HCT116 (cell line): ENCODE measurements at regions not wholly inside any gene's neighbourhood (a gene's known extent, or its start where the extent isn't known, plus 50 kb on each side); places are given as distances from the start of the nearest gene placed in this dataset.

ENCODE experiments used
- ATAC-seq: fragments of 200-7000 bp; cut with Tn5 transposase; 2 replicates; pipeline ENCODE4 v1.9.1; 2020; ENCODE audit warnings: mild to moderate bottlenecking, moderate library complexity
- BruUV-seq: library from RNA; stranded (reverse); fragments of 400-500 nt; replicated peaks from 2 replicates; lab custom pipeline; 2021; lab: Mats Ljungman, UMichigan
- CTCF ChIA-PET: fragments of 300-600 bp; sonication (Branson Sonifier 250); formaldehyde crosslinking; loops from one replicate; lab custom pipeline; 2021; ENCODE audit warnings: antibody characterized with exemption; lab: Charles Lee
- POLR2A ChIA-PET: fragments of 300-600, 350-600 bp; sonication (Branson Sonifier 250); formaldehyde crosslinking; loops from one replicate; lab custom pipeline; 2021; ENCODE audit warnings: antibody characterized with exemption; lab: Charles Lee
- RAD21 ChIA-PET, 2 experiments: fragments of 300-600 bp; sonication (Branson Sonifier 250); formaldehyde crosslinking; loops; one replicate each; lab custom pipeline; 2023; ENCODE audit warnings: low total read pairs in 2 of 2; ENCODE audit not compliant: uncharacterized antibody in 2 of 2, unreplicated experiment in 2 of 2, low non-redundant PET in 1 of 2; lab: Charles Lee
- DNase-seq: peaks from one replicate; pipeline ENCODE4 v3.0.0-alpha.2; 2010; ENCODE audit warnings: low read depth, low spot score
- H2AFZ ChIP-seq: fragments of 200-600 bp; shearing (Covaris generic), sonication (generic); 2 replicates; pipeline ENCODE4 v1.6.1; 2017; ENCODE audit warnings: low read depth, mixed run types, mixed read lengths, antibody characterized with exemption, low read length; ENCODE audit not compliant: poor library complexity, severe bottlenecking
- H3K27ac ChIP-seq: 2 replicates; pipeline ENCODE4 v1.5.1; 2012; ENCODE audit warnings: low read depth, low read length
- H3K27me3 ChIP-seq: fragments of 200-600 bp; sonication (generic); 2 replicates; pipeline ENCODE4 v1.6.1; 2016; ENCODE audit warnings: mixed run types, low read length, mixed read lengths; ENCODE audit not compliant: insufficient read depth
- H3K36me3 ChIP-seq, 2 experiments: fragments of 200-500 bp in 1 of 2; fragments of 200-600 bp in 1 of 2; sonication (Bioruptor generic) in 1 of 2; sonication (generic) in 1 of 2; 2 replicates each; pipeline versions ENCODE4 v1.5.1 to v1.6.1; 2014 to 2016; ENCODE audit warnings: low read length in 2 of 2, inconsistent platforms in 1 of 2, mixed read lengths in 1 of 2, mixed run types in 1 of 2; ENCODE audit not compliant: insufficient read depth in 2 of 2, control insufficient read depth in 1 of 2
- H3K4me1 ChIP-seq, 2 experiments: fragments of 200-600 bp in 1 of 2; sonication (generic) in 1 of 2; 2 replicates each; pipeline versions ENCODE4 v1.5.1 to v1.6.1; 2012 to 2017; ENCODE audit warnings: low read length in 2 of 2, inconsistent platforms in 1 of 2, mild to moderate bottlenecking in 1 of 2, mixed read lengths in 1 of 2, mixed run types in 1 of 2, moderate library complexity in 1 of 2; ENCODE audit not compliant: insufficient read depth in 2 of 2, control insufficient read depth in 1 of 2
- H3K4me2 ChIP-seq: fragments of 200-600 bp; sonication (generic); 2 replicates; pipeline ENCODE4 v1.6.1; 2017; ENCODE audit warnings: mixed run types, low read length, mixed read lengths
- H3K4me3 ChIP-seq, 2 experiments: fragments of 200-600 bp in 1 of 2; sonication (generic) in 1 of 2; replicated peaks in 1 of 2; 2 replicates each; pipeline ENCODE4 v1.5.1; 2011 to 2016; ENCODE audit warnings: low read length in 2 of 2, control low read depth in 1 of 2, low read depth in 1 of 2, mild to moderate bottlenecking in 1 of 2, mixed read lengths in 1 of 2, mixed run types in 1 of 2
- H3K79me2 ChIP-seq: fragments of 200-600 bp; sonication (generic); 2 replicates; pipeline ENCODE4 v1.6.1; 2017; ENCODE audit warnings: mild to moderate bottlenecking, mixed run types, low read length, moderate library complexity, mixed read lengths; ENCODE audit not compliant: insufficient read depth
- H3K9ac ChIP-seq: fragments of 200-600 bp; sonication (generic); 2 replicates; pipeline ENCODE4 v1.6.1; 2016; ENCODE audit warnings: low read length, mixed read lengths
- H3K9me2 ChIP-seq: fragments of 200-600 bp; sonication (generic), shearing (Covaris generic); 2 replicates; pipeline ENCODE4 v1.6.1; 2017; ENCODE audit warnings: mixed run types, mild to moderate bottlenecking, moderate library complexity; ENCODE audit not compliant: insufficient read depth
- H3K9me3 ChIP-seq, 2 experiments: fragments of 200-500 bp in 1 of 2; fragments of 200-600 bp in 1 of 2; sonication (Bioruptor generic) in 1 of 2; sonication (generic) in 1 of 2; 2 replicates each; pipeline ENCODE4 v1.6.1; 2014 to 2017; ENCODE audit warnings: low read length in 2 of 2, mixed read lengths in 2 of 2, inconsistent platforms in 1 of 2, low read depth in 1 of 2, mild to moderate bottlenecking in 1 of 2, mixed run types in 1 of 2, moderate library complexity in 1 of 2; ENCODE audit not compliant: control insufficient read depth in 1 of 2, insufficient read depth in 1 of 2
- H4K20me1 ChIP-seq: fragments of 200-600 bp; sonication (generic), shearing (Covaris generic); 2 replicates; pipeline ENCODE4 v1.6.1; 2017; ENCODE audit warnings: mixed run types, mild to moderate bottlenecking, moderate library complexity; ENCODE audit not compliant: insufficient read depth
- ATF3 ChIP-seq: IDR thresholded peaks from 2 replicates; pipeline ENCODE4 v1.6.1; 2012
- CBX3 ChIP-seq: IDR thresholded peaks from 2 replicates; pipeline ENCODE4 v1.6.1; 2012; ENCODE audit warnings: low read depth
- CEBPB ChIP-seq: IDR thresholded peaks from 2 replicates; pipeline ENCODE4 v1.6.1; 2012; ENCODE audit warnings: low read depth
- EGR1 ChIP-seq: IDR thresholded peaks from 2 replicates; pipeline ENCODE4 v1.6.1; 2012; ENCODE audit warnings: low read depth
- ELF1 ChIP-seq: IDR thresholded peaks from 2 replicates; pipeline ENCODE4 v1.6.1; 2012; ENCODE audit warnings: low read depth, borderline replicate concordance
- EZH2 ChIP-seq: fragments of 200-600 bp; sonication (generic); IDR thresholded peaks from 2 replicates; pipeline ENCODE4 v1.6.1; 2017; ENCODE audit warnings: antibody characterized with exemption, mixed run types
- EZH2phosphoT487 ChIP-seq: fragments of 200-600 bp; IDR thresholded peaks from 2 replicates; pipeline ENCODE4 v1.6.1; 2018; ENCODE audit warnings: antibody characterized with exemption, borderline replicate concordance
- POLR2A ChIP-seq: IDR thresholded peaks from 2 replicates; pipeline ENCODE4 v1.7.0; 2011; ENCODE audit warnings: borderline replicate concordance; ENCODE audit not compliant: insufficient read depth, insufficient read length; ENCODE audit errors: extremely low read depth
- POLR2AphosphoS5 ChIP-seq: IDR thresholded peaks from 2 replicates; pipeline ENCODE4 v1.6.1; 2011; ENCODE audit warnings: mild to moderate bottlenecking, low read depth, low read length, moderate library complexity
- SIN3A ChIP-seq: IDR thresholded peaks from 2 replicates; pipeline ENCODE4 v1.6.1; 2012; ENCODE audit warnings: low read depth
- SP1 ChIP-seq: IDR thresholded peaks from 2 replicates; pipeline ENCODE4 v1.6.1; 2012; ENCODE audit warnings: low read depth
- TCF7L2 ChIP-seq: IDR thresholded peaks from 2 replicates; pipeline ENCODE4 v1.7.0; 2011; ENCODE audit warnings: borderline replicate concordance, inconsistent platforms; ENCODE audit not compliant: insufficient read depth, insufficient read length; ENCODE audit errors: extremely low read depth
- YY1 ChIP-seq: IDR thresholded peaks from 2 replicates; pipeline ENCODE4 v1.6.1; 2011; ENCODE audit warnings: low read length, low read depth, moderate library complexity, mild to moderate bottlenecking; ENCODE audit not compliant: insufficient replicate concordance; ENCODE audit errors: extremely low read depth
- ZFX ChIP-seq: fragments of 450-650 bp; IDR thresholded peaks from 2 replicates; pipeline ENCODE4 v1.6.1; 2017
- ZNF274 ChIP-seq: fragments of 200-500 bp; sonication (Bioruptor generic); IDR thresholded peaks from 2 replicates; pipeline ENCODE4 v1.6.1; 2014; ENCODE audit warnings: mild to moderate bottlenecking, low read depth, low read length, inconsistent platforms
- intact Hi-C: fragments of 100-400 bp; cut with micrococcal nuclease; formaldehyde crosslinking; loops from 2 replicates; pipeline ENCODE4 v1.10.0; 2022
- TF ChIP-seq, protein P1 (sequence below): IDR thresholded peaks from 2 replicates; pipeline ENCODE4 v1.6.1; 2012
- TF ChIP-seq, protein P2 (sequence below): IDR thresholded peaks from 2 replicates; pipeline ENCODE4 v1.6.1; 2011; ENCODE audit warnings: mild to moderate bottlenecking, low read length, moderate library complexity; ENCODE audit not compliant: insufficient replicate concordance; ENCODE audit errors: extremely low read depth
- TF ChIP-seq, protein P3 (sequence below): IDR thresholded peaks from 2 replicates; pipeline ENCODE4 v1.6.1; 2012; ENCODE audit warnings: low read depth

DNA sequence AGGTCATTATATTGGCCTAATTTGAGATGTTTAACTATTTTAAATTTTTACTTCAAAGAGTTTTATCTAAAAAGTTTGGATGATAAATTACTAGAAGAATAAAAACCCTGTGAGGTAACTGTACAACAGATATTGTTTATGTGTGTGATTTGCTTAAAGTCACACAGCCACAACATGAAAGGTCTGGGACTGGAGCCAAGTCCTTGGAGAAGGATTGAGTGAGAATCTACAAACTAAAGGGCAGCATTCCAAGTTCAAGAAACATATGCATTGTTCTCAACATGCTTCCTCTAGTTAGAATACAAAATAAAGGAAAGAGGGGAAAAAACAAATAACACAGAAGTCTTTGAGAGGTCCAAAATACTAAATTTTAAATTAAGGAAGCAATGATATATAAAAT lies 131.5 kb upstream of the MON1B start:
- POLR2A ChIA-PET, result no interaction called here
- H3K36me3 ChIP-seq, result no peaks in the 10 kb centered on the region
- ATAC-seq, result no peak
- TF ChIP-seq SP1 (no peak), EGR1 (no peak), TCF7L2 (no peak), ATF3 (no peak), EZH2phosphoT487 (no peak), POLR2AphosphoS5 (no peak), ZFX (no peak), POLR2A (no peak), EZH2 (no peak), ZNF274 (no peak), CEBPB (no peak), YY1 (no peak), ELF1 (no peak), CBX3 (no peak), SIN3A (no peak)
- TF ChIP-seq, protein P1, sequence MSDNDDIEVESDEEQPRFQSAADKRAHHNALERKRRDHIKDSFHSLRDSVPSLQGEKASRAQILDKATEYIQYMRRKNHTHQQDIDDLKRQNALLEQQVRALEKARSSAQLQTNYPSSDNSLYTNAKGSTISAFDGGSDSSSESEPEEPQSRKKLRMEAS, result no peak
- TF ChIP-seq, protein P2, sequence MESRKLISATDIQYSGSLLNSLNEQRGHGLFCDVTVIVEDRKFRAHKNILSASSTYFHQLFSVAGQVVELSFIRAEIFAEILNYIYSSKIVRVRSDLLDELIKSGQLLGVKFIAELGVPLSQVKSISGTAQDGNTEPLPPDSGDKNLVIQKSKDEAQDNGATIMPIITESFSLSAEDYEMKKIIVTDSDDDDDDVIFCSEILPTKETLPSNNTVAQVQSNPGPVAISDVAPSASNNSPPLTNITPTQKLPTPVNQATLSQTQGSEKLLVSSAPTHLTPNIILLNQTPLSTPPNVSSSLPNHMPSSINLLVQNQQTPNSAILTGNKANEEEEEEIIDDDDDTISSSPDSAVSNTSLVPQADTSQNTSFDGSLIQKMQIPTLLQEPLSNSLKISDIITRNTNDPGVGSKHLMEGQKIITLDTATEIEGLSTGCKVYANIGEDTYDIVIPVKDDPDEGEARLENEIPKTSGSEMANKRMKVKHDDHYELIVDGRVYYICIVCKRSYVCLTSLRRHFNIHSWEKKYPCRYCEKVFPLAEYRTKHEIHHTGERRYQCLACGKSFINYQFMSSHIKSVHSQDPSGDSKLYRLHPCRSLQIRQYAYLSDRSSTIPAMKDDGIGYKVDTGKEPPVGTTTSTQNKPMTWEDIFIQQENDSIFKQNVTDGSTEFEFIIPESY, result no peak
- TF ChIP-seq, protein P3, sequence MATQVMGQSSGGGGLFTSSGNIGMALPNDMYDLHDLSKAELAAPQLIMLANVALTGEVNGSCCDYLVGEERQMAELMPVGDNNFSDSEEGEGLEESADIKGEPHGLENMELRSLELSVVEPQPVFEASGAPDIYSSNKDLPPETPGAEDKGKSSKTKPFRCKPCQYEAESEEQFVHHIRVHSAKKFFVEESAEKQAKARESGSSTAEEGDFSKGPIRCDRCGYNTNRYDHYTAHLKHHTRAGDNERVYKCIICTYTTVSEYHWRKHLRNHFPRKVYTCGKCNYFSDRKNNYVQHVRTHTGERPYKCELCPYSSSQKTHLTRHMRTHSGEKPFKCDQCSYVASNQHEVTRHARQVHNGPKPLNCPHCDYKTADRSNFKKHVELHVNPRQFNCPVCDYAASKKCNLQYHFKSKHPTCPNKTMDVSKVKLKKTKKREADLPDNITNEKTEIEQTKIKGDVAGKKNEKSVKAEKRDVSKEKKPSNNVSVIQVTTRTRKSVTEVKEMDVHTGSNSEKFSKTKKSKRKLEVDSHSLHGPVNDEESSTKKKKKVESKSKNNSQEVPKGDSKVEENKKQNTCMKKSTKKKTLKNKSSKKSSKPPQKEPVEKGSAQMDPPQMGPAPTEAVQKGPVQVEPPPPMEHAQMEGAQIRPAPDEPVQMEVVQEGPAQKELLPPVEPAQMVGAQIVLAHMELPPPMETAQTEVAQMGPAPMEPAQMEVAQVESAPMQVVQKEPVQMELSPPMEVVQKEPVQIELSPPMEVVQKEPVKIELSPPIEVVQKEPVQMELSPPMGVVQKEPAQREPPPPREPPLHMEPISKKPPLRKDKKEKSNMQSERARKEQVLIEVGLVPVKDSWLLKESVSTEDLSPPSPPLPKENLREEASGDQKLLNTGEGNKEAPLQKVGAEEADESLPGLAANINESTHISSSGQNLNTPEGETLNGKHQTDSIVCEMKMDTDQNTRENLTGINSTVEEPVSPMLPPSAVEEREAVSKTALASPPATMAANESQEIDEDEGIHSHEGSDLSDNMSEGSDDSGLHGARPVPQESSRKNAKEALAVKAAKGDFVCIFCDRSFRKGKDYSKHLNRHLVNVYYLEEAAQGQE, result no peak
- TF ChIP-seq, all 23 proteins: peak for 0
- DNase-seq, result no peak
- H3K9me2 ChIP-seq, result no peaks in the 10 kb centered on the region
- intact Hi-C loops, result no loop called here
- no peak overlapping the region for H3K9ac ChIP-seq
- ChIA-PET CTCF (no interaction called here), RAD21 (no interaction called here)
- H3K27me3 ChIP-seq, result no peaks in the 10 kb centered on the region; the same call in 1 of the 2 replicates
- H3K79me2 ChIP-seq, result no peaks in the 10 kb centered on the region
- no peaks in the 10 kb centered on the region for H3K4me1 ChIP-seq
- no peak overlapping the region for H3K4me2 ChIP-seq
- H2AFZ ChIP-seq, result no peak overlapping the region
- no peak overlapping the region for H3K27ac ChIP-seq
- no peak overlapping the region for H3K4me3 ChIP-seq
- H3K9me3 ChIP-seq, result no peaks in the 10 kb centered on the region
- H4K20me1 ChIP-seq, result no peaks in the 10 kb centered on the region
- BruUV-seq, result no TSS peak
